H1 (cell line): ENCODE measurements at regions not wholly inside any gene's neighbourhood (a gene's known extent, or its start where the extent isn't known, plus 50 kb on each side); places are given as distances from the start of the nearest gene placed in this dataset.

ENCODE experiments used
- POLR2AphosphoS5 ChIP-seq: IDR thresholded peaks from 2 replicates; pipeline ENCODE4 v1.6.1; 2011; ENCODE audit warnings: low read depth, low read length

DNA sequence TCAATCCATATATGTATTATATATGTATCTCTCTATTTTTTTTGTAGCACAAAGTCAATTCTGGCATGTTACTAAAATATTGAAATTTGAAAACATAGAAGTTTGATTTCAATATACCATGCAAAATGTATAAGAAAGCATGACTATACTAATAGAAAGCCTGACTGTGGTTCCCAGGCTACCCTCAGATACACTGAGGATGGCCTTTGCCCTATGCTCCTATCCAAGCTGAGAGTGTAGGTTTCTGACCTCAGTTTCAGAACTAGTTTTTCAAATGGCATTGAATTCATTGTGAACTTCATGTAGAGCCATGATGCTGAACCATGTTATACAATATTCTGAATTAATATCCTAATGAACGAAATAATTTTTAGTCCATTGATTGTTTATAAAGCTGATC is 220.4 kb upstream of the IZUMO3 start (continued):
- TF ChIP-seq POLR2AphosphoS5 = no peak
- TF ChIP-seq, all 59 proteins: peak for 0
